Tibial nerve (tissue), 4 donors: ENCODE measurements at regions not wholly inside any gene's neighbourhood (a gene's known extent, or its start where the extent isn't known, plus 50 kb on each side); places are given as distances from the start of the nearest gene placed in this dataset.

Experiments used
- EP300 ChIP-seq, 2 donors: sonication (generic); formaldehyde crosslinking; IDR thresholded peaks; one replicate each; pipeline ENCODE4 v1.6.1; 2017; ENCODE audit warnings: antibody characterized with exemption in 2 of 2, mild to moderate bottlenecking in 1 of 2
- POLR2A ChIP-seq, 2 donors: fragments of 450-650 bp; IDR thresholded peaks; one replicate each; pipeline ENCODE4 v1.6.1; 2017; ENCODE audit warnings: antibody characterized with exemption in 2 of 2, mild to moderate bottlenecking in 2 of 2, moderate library complexity in 2 of 2
- TF ChIP-seq, protein P1 (sequence below), 5 experiments: fragments of 200-600 bp in 3 of 5; fragments of 450-650 bp in 2 of 5; sonication (generic) in 3 of 5; IDR thresholded peaks; one replicate each; pipeline ENCODE4 v1.5.1; 2016 to 2019; ENCODE audit warnings: antibody characterized with exemption in 5 of 5, mild to moderate bottlenecking in 3 of 5, moderate library complexity in 2 of 5

- TF ChIP-seq EP300 (IDR thresholded peaks at IDR 0.05) (no peak), POLR2A (IDR thresholded peaks at IDR 0.05) (no peak)
- TF ChIP-seq, protein P1, sequence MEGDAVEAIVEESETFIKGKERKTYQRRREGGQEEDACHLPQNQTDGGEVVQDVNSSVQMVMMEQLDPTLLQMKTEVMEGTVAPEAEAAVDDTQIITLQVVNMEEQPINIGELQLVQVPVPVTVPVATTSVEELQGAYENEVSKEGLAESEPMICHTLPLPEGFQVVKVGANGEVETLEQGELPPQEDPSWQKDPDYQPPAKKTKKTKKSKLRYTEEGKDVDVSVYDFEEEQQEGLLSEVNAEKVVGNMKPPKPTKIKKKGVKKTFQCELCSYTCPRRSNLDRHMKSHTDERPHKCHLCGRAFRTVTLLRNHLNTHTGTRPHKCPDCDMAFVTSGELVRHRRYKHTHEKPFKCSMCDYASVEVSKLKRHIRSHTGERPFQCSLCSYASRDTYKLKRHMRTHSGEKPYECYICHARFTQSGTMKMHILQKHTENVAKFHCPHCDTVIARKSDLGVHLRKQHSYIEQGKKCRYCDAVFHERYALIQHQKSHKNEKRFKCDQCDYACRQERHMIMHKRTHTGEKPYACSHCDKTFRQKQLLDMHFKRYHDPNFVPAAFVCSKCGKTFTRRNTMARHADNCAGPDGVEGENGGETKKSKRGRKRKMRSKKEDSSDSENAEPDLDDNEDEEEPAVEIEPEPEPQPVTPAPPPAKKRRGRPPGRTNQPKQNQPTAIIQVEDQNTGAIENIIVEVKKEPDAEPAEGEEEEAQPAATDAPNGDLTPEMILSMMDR (IDR thresholded peaks at IDR 0.05) = no peak
These were observed 645.3 kb upstream of the DDX18 start for GRCh38 chr2:117169036-117169765.
